COLO829 (cell line): ENCODE measurements at regions not wholly inside any gene's neighbourhood (a gene's known extent, or its start where the extent isn't known, plus 50 kb on each side); places are given as distances from the start of the nearest gene placed in this dataset.
"Not testable (repeated sequence)": the region's sequence is repeated elsewhere in the genome, so short reads cannot be mapped to it uniquely, and the experiment has no call there.

Source experiments
- DNase-seq: peaks from one replicate; pipeline ENCODE4 v3.0.0; 2012; ENCODE audit warnings: low spot score

DNA sequence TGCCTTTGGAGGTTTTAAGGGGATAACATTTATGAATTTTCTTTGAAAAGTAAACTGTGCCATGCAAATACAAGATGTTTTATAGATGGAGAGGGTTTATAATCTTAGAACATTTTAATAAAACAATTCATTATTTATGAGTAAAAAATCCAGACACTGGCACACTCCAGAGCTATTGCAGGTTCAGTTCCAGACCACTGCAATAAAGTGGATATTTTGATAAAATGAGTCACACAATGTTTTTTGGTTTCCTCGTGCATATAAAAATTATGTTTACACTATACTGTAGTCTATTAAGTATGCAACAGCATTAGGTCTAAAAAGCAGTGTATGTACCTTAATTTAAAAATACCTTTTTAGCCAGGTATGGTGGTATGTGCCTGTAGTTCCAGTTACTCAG lies 146.2 kb upstream of the ZBED5 start:
- no peak for DNase-seq

DNA sequence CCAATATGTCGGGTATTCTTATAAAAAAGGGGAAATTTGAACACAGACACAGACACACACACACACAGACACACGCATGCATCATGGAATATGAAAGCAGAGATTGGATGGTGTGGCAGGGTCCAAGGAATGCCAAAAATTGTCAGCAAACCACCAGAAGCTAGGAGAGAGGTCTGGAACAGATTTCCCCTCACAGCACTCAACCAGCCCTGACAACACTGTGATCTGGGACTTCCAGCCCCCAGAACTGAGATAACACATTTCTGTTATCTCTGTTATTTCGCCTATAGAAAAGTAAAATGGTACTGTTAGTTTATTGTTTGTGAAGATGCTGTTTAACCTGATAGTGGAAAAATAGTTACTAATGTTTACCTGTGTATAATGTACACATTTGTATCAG lies 145.4 kb upstream of the ZBED5 start:
- DNase-seq = no peak

DNA sequence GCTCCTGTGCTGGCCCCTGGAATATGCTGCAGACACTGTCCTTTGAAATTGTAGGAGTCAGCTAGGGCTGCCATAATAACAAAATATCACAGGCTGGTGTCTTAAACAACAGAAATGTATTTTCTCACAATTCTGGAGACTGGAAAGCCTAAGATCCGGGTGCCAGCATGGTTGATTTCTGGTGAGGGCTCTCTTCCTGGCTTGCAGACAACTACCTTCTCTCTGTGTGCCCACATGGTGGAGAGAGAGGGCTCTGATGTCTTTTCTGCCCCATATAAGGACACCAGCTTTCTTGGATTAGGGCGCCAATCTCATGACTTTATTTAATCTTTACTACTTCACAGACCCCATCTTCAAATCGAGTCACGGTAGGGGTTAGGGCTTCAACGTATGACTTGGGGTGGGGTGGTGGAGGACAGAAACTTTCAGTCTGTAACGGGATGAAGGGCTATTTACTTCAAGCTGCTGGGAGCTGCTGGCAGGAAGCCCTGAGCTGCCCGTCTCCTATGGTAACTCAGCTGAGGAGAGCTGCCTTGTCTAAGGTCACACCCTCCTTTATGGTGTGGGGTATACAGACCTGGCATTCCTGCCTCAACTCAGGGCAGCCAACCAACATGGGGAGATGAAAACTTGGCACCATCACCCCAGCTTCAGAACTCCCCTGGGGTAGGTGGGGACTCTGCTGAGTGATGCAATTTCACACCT lies 142.9 kb upstream of the ZBED5 start:
- no peak for DNase-seq

DNA sequence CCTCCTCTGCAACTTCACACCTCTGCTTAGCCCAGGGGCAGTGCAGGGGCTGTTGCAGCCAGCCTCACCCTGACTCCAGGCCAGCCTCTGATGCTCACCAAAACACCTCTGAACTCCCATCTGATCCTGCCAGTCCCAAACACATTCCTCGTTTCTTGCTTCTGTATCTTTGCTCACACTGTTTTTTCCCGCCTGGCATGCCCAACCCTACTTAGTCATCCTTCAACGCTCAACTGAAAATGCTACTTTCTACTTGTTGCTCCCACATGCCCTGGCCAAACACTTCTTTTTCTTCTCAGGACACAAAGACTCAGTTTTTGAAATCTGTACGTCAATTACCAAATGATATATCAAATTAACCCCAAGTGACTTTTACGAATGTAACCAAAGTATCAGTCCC lies 140.8 kb upstream of the ZBED5 start:
- no peak for DNase-seq

- DNase-seq = no peak
Observed at GRCh38 chr11:10996678-10997077, 138.8 kb upstream of the ZBED5 start.

DNA sequence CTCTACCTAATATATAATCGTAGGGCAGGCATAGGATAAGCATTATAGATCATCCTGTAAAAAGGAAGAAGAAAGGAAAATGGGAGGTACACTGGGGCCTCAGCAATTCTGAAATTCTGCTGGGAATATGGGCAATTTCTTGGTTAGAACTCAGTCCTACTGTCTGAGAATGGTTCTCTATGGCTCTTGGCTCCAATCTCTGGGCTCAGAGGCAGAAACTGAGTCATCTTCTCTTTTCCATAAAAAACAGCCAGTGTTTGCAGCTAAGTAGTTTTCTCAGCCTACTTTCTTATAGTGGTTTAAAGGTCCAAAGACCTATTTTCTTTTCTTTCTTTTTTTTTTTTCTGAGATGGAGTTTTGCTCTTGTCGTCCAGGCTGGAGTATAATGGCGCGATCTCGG lies 135.8 kb upstream of the ZBED5 start:
- no peak for DNase-seq

GRCh38 chr11:10993186-10993585 lies 135.3 kb upstream of the ZBED5 start:
- no peak for DNase-seq

DNA sequence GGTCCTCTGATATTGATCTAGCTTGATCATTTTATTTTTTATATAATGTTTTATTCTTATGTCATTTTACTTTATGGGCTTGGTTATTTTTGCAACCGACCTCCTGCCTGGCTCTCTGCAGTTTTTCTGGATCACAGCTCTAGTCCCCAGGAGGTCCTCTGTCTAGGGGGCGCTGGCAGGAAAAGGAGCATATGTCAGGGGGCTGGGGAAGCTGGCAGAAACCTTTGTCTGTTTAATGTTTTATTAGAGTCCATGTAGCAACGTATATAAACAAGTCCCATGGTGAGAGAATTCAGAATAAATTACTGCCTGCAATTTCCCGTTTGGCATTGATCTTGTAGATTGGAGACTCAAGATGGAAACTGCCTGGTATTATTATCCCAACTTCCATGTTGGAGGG lies 133.5 kb upstream of the ZBED5 start:
- DNase-seq = no peak

DNA sequence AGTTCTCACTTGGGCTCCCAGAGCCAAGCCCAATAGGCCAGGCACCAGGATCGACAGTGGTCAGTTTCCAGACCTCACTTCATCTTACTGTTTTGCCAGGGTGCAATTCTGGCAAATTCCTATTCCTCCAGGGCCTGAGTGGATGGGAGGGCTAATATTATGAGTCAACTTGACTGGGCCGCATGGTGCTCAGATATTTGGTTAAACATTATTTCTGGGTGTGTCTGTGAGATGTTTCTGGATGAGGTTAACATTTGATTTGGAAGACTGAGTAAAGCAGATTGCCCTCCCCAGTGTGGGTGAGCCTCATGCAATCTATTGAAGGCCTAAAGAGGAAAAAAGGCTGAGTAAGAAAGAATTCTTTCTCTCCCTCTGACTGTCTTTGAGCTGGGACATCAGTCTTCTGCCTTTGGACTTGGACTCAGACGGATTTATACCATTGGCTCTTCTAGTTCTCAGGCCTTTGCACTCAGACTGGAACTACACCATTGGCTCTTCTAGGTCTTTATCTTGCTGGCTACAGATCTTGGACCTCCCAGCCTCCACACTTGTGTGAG lies 132.9 kb upstream of the ZBED5 start:
- DNase-seq = no peak

GRCh38 chr11:10990160-10990559 lies 132.3 kb upstream of the ZBED5 start:
- DNase-seq = no peak

DNA sequence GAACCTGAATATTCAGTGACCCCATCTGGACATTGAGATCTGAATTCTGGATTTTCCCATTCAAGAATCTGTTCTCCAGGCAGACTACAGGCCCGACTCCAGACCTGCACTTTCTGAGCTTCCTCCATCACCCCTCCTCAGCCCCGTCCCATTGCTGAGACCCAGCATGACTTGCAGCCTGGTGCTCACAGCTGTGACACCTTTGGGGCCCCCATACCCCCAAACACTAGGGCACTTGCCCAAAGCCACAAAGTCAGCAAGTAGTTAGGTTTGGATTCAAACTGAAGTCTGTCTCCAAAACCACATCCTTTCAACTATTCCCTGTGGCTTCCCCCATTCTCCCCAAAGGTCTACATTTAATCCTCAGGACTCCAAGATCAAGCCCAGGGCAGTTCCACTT lies 128.2 kb upstream of the ZBED5 start:
- no peak for DNase-seq

GRCh38 chr11:10984742-10985141 lies 126.9 kb upstream of the ZBED5 start:
- DNase-seq = no peak

GRCh38 chr11:10984250-10984649 lies 126.4 kb upstream of the ZBED5 start:
- DNase-seq = no peak

GRCh38 chr11:10982704-10983510 lies 125.1 kb upstream of the ZBED5 start:
- no peak for DNase-seq

- DNase-seq = no peak
Observed at GRCh38 chr11:10979529-10979928, 121.7 kb upstream of the ZBED5 start.

DNA sequence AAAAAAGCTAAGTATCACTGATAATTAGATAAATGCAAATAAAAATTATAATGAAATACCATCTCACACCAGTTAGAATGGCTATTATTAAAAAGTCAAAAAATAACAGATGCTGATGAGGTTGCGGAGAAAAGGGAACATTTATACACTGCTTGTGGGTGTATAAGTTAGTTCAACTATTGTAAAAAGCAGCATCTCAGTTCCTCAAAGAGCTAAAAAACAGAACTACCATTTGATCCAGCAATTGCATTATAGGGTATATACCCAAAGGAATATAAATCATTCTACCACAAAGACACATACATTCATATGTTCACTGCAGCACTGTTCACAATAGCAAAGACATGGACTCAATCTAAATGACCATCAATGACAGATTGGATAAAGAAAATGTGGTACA lies 120.3 kb upstream of the ZBED5 start:
- DNase-seq = no peak

DNA sequence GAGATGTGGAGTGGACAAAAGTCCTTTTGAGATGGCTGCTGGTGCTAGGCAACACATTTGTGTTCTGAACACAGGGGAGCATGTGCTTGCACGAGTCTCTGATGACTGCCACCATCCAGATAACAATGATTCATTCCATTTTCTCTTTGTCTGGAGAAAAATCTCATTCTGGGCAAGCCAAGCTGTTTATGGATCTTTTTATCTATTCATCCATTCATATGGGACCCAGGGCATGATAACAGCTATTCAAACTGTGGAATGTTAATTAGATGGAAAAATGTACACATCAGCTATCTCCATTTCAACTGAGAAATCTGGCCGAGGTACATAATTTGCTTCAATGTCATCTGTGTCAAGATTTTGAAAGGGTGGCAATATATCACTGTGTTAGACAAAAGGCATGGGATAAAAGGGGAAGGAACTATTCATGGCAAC lies 117.5 kb upstream of the ZBED5 start:
- peak; percentile 56 for DNase-seq

DNA sequence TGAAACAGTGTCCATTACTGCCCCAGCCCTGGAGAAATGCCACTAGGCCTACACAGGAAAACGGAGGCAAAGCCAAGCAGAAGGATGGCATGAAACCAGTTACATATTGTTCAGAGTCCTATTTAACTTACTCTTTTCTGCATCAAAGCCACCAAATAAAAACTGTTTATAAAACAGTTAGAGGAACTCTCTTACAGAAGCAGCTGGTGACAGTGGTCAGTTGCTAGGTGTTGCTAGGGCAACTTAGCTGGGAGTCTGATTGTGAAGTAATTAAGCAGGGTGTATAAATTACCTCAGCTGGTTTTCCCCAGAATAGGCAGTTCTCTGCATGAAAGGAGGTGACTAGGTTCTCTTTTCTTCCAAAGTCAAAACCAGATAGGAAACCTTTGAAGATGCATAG lies 115.6 kb upstream of the ZBED5 start:
- no peak for DNase-seq

DNA sequence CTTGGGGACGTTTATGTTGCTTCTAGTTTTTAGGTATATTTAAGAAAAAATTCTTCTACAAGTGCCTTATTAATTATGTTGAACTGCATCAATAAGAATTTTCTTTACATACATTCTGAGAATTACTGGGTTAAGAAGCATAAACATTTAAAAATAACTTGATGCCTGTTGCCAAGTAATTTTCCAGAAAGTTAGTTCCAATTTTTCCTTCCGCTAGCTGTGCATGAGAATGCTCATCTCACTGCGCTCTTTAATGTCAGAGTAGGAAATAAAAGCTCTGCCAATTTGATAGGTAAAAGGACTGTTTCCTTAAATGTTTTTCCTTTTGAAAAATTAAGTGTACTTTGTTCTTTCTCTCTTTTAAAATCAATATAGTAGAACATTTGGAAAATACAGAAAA lies 113.1 kb upstream of the ZBED5 start:
- DNase-seq = no peak

DNA sequence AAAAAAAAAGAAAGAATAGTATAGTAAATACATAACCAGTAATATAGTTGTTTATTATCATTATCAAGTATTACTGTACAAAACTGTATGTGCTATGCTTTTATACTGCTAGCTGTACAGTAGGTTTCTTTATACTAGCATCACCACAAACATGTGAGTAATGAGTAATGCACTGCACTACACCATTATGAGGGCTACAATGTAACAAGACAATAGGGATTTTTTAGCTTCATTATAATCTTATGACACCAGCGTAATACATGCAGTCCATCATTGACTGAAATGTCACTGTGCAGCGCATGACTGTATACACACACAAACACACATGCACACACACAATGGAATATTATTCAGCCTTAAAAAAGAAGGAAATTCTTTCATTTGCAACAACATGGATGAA lies 111.5 kb upstream of the ZBED5 start:
- DNase-seq = no peak

GRCh38 chr11:10956884-10957283 lies 99.0 kb upstream of the ZBED5 start:
- not testable (repeated sequence) for DNase-seq

DNA sequence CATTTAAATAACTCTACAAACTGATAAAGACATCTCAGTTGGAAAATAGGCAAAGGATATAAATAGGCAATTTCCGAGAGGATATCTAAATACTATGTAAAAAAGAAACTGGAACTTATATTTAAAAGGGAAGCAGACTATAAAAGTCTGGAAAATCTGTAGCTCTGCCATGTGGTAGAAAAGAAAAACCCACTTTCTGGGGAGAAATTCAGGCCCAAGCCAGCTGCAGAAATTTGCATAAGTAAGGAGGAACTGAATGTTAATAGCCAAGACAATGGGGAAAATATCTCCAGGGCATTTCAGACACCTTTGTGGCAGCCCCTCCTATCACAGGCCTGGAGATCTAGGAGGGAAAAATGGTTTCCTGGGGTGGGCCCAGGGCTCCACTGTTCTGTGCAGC lies 97.8 kb upstream of the ZBED5 start:
- no peak for DNase-seq

GRCh38 chr11:10954184-10954583 lies 96.3 kb upstream of the ZBED5 start:
- DNase-seq = no peak
